ENCODE measurements at regions not wholly inside any gene's neighbourhood (a gene's known extent, or its start where the extent isn't known, plus 50 kb on each side); places are given as distances from the start of the nearest gene placed in this dataset.

DNA sequence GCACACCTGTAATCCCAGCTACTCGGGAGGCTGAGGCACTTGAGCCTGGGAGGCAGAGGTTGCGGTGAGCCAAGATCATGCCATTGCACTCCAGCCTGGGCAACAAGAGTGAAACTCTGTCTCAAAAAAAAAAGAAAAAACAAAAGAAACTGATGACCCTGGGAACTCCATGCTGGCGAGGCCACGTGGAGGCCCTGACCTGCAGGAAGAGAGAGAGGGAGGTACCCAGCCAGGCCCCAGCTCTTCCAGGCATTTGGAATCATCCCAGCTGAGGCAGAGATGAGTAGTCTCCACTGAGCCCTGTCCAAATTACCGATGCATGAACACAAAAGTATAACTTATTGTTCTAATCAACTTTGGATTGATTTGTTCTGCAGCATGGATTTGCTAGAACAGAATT, 132.0 kb upstream of the ZBTB40 start:
- no peak for TF ChIP-seq CTCF (IDR thresholded peaks at IDR 0.05; ENCODE audit: low read length)
- TF ChIP-seq EZH2 (IDR thresholded peaks at IDR 0.05; ENCODE audit: borderline replicate concordance, low read length), result no peak

Measured in OCI-LY1 (cell line).